Karpas-422 (cell line): ENCODE measurements at regions not wholly inside any gene's neighbourhood (a gene's known extent, or its start where the extent isn't known, plus 50 kb on each side); places are given as distances from the start of the nearest gene placed in this dataset.

Experiments used
- DNase-seq: peaks from one replicate; pipeline ENCODE4 v3.0.0-alpha.2; 2015
- H2AFZ ChIP-seq: fragments of 200-600 bp; sonication (generic); 2 replicates; pipeline ENCODE4 v1.6.1; 2014; ENCODE audit warnings: antibody characterized with exemption, low read length, mixed read lengths
- H3K27ac ChIP-seq: fragments of 200-600 bp; sonication (generic); 2 replicates; pipeline ENCODE4 v1.5.1; 2014; ENCODE audit warnings: mild to moderate bottlenecking, low read length, moderate library complexity
- H3K27me3 ChIP-seq: fragments of 200-600 bp; sonication (generic); 2 replicates; pipeline ENCODE4 v1.6.1; 2014; ENCODE audit warnings: low read length, mixed read lengths
- H3K36me3 ChIP-seq: fragments of 200-600 bp; sonication (generic); 2 replicates; pipeline ENCODE4 v1.6.1; 2014; ENCODE audit warnings: low read length, mixed read lengths; ENCODE audit not compliant: insufficient read depth
- H3K4me1 ChIP-seq: fragments of 200-600 bp; sonication (generic); 2 replicates; pipeline ENCODE4 v1.6.1; 2014; ENCODE audit warnings: mild to moderate bottlenecking, low read length, mixed read lengths
- H3K4me2 ChIP-seq: fragments of 200-600 bp; sonication (generic); 2 replicates; pipeline ENCODE4 v1.6.1; 2014; ENCODE audit warnings: low read length, low read depth, mild to moderate bottlenecking; ENCODE audit not compliant: poor library complexity, severe bottlenecking
- H3K4me3 ChIP-seq: fragments of 200-600 bp; sonication (generic); 2 replicates; pipeline ENCODE4 v1.5.1; 2014; ENCODE audit warnings: mild to moderate bottlenecking, antibody characterized with exemption, low read length, mixed read lengths
- H3K79me2 ChIP-seq: fragments of 200-600 bp; sonication (generic); 2 replicates; pipeline ENCODE4 v1.6.1; 2014; ENCODE audit warnings: mild to moderate bottlenecking, low read length, mixed read lengths
- H3K9ac ChIP-seq: fragments of 200-600 bp; sonication (generic); 2 replicates; pipeline ENCODE4 v1.6.0; 2014; ENCODE audit warnings: low read length
- H3K9me2 ChIP-seq: fragments of 200-600 bp; sonication (generic), shearing (Covaris generic); replicated peaks from 2 replicates; pipeline ENCODE4 v1.6.0; 2014; ENCODE audit warnings: mild to moderate bottlenecking, low read length, moderate library complexity; ENCODE audit not compliant: insufficient read depth
- H3K9me3 ChIP-seq: fragments of 300-700, 200-600 bp; sonication (generic); 2 replicates; pipeline ENCODE4 v1.6.1; 2014; ENCODE audit warnings: low read length, mixed read lengths
- H4K20me1 ChIP-seq: fragments of 200-600 bp; sonication (generic); 2 replicates; pipeline ENCODE4 v1.6.1; 2014; ENCODE audit warnings: mild to moderate bottlenecking, antibody characterized with exemption, low read length, low read depth; ENCODE audit not compliant: insufficient read depth

- Histone ChIP-seq H3K9me2 (no peaks in the 10 kb centered on the region), H3K79me2 (no peaks in the 10 kb centered on the region)
- DNase-seq, result no peak
Observed at GRCh38 chr13:62092949-62093348, 677.3 kb upstream of the PCDH20 start.

GRCh38 chr13:62092536-62092935, 676.9 kb upstream of the PCDH20 start:
- no peaks in the 10 kb centered on the region for H3K27me3 ChIP-seq
- H3K27ac ChIP-seq, result no peak overlapping the region
- no peaks in the 10 kb centered on the region for H4K20me1 ChIP-seq
- no peak overlapping the region for H3K4me2 ChIP-seq
- no peak overlapping the region for H3K9ac ChIP-seq
- H2AFZ ChIP-seq, result 0 out of 2 replicates have a peak overlapping the region, but pooled peaks have one; percentile 50
- H3K36me3 ChIP-seq, result no peaks in the 10 kb centered on the region
- no peaks in the 10 kb centered on the region; the same call in 1 of the 2 replicates for H3K9me3 ChIP-seq
- DNase-seq, result no peak
- no peaks in the 10 kb centered on the region for H3K4me1 ChIP-seq
- H3K9me2 ChIP-seq, result no peaks in the 10 kb centered on the region
- no peak overlapping the region for H3K4me3 ChIP-seq
- no peaks in the 10 kb centered on the region for H3K79me2 ChIP-seq

More at GRCh38 chr13:62092949-62093348, 677.3 kb upstream of the PCDH20 start:
- Histone ChIP-seq H2AFZ (0 out of 2 replicates have a peak overlapping the region, but pooled peaks have one; percentile 50), H4K20me1 (no peaks in the 10 kb centered on the region), H3K4me2 (no peak overlapping the region), H3K4me3 (no peak overlapping the region), H3K27me3 (no peaks in the 10 kb centered on the region), H3K36me3 (no peaks in the 10 kb centered on the region), H3K9ac (no peak overlapping the region), H3K4me1 (peaks cover 4% of the 10 kb centered on the region; the same call in 1 of the 2 replicates), H3K27ac (no peak overlapping the region), H3K9me3 (no peaks in the 10 kb centered on the region; the same call in 1 of the 2 replicates)

- no peaks in the 10 kb centered on the region for H3K4me1 ChIP-seq
- H2AFZ ChIP-seq, result no peak overlapping the region
Observed at GRCh38 chr13:62088165-62088564, 672.5 kb upstream of the PCDH20 start.

GRCh38 chr13:62087124-62087523, 671.5 kb upstream of the PCDH20 start:
- H3K4me2 ChIP-seq, result no peak overlapping the region
- 0 out of 2 replicates have a peak overlapping the region, but pooled peaks have one; percentile 49 for H2AFZ ChIP-seq
- no peak for DNase-seq
- no peak overlapping the region for H3K9ac ChIP-seq
- H3K27ac ChIP-seq, result no peak overlapping the region
- H3K4me3 ChIP-seq, result no peak overlapping the region
- H3K27me3 ChIP-seq, result no peaks in the 10 kb centered on the region
- H3K4me1 ChIP-seq, result no peaks in the 10 kb centered on the region
- H3K9me3 ChIP-seq, result no peaks in the 10 kb centered on the region
- H3K9me2 ChIP-seq, result no peaks in the 10 kb centered on the region
- no peaks in the 10 kb centered on the region for H3K36me3 ChIP-seq
- no peaks in the 10 kb centered on the region for H3K79me2 ChIP-seq
- no peaks in the 10 kb centered on the region for H4K20me1 ChIP-seq

More at GRCh38 chr13:62088165-62088564, 672.5 kb upstream of the PCDH20 start:
- Histone ChIP-seq H3K79me2 (no peaks in the 10 kb centered on the region), H3K9me3 (no peaks in the 10 kb centered on the region), H3K4me2 (no peak overlapping the region), H3K27me3 (no peaks in the 10 kb centered on the region), H3K9me2 (no peaks in the 10 kb centered on the region), H3K4me3 (no peak overlapping the region), H3K9ac (no peak overlapping the region), H3K27ac (no peak overlapping the region), H4K20me1 (no peaks in the 10 kb centered on the region), H3K36me3 (no peaks in the 10 kb centered on the region)
- no peak for DNase-seq

- Histone ChIP-seq H3K4me1 (no peaks in the 10 kb centered on the region), H3K9me2 (no peaks in the 10 kb centered on the region), H3K9ac (no peak overlapping the region), H3K27ac (no peak overlapping the region), H3K79me2 (no peaks in the 10 kb centered on the region), H3K9me3 (no peaks in the 10 kb centered on the region), H3K36me3 (no peaks in the 10 kb centered on the region), H3K27me3 (no peaks in the 10 kb centered on the region), H3K4me2 (no peak overlapping the region), H3K4me3 (no peak overlapping the region), H4K20me1 (no peaks in the 10 kb centered on the region), H2AFZ (no peak overlapping the region)
- DNase-seq, result no peak
Observed at GRCh38 chr13:62085337-62086229, 669.9 kb upstream of the PCDH20 start.

GRCh38 chr13:62084728-62085127, 669.1 kb upstream of the PCDH20 start:
- no peaks in the 10 kb centered on the region for H4K20me1 ChIP-seq
- no peak overlapping the region for H2AFZ ChIP-seq
- H3K27ac ChIP-seq, result no peak overlapping the region
- no peak overlapping the region for H3K9ac ChIP-seq
- DNase-seq, result no peak
- H3K4me2 ChIP-seq, result no peak overlapping the region
- H3K9me3 ChIP-seq, result no peaks in the 10 kb centered on the region
- H3K9me2 ChIP-seq, result no peaks in the 10 kb centered on the region
- no peaks in the 10 kb centered on the region for H3K4me1 ChIP-seq
- no peaks in the 10 kb centered on the region for H3K27me3 ChIP-seq
- no peaks in the 10 kb centered on the region for H3K36me3 ChIP-seq
- H3K4me3 ChIP-seq, result no peak overlapping the region
- no peaks in the 10 kb centered on the region for H3K79me2 ChIP-seq

GRCh38 chr13:62067821-62068220, 652.2 kb upstream of the PCDH20 start:
- Histone ChIP-seq H3K27ac (no peak overlapping the region), H3K9ac (no peak overlapping the region), H4K20me1 (no peaks in the 10 kb centered on the region), H3K36me3 (no peaks in the 10 kb centered on the region), H3K4me3 (no peak overlapping the region), H3K4me2 (no peak overlapping the region), H3K4me1 (no peaks in the 10 kb centered on the region), H3K27me3 (no peaks in the 10 kb centered on the region), H3K9me3 (no peaks in the 10 kb centered on the region), H3K79me2 (no peaks in the 10 kb centered on the region), H3K9me2 (no peaks in the 10 kb centered on the region), H2AFZ (peak overlapping the region; percentile 61)
- no peak for DNase-seq

GRCh38 chr13:62065016-62065415, 649.4 kb upstream of the PCDH20 start:
- no peaks in the 10 kb centered on the region for H4K20me1 ChIP-seq
- DNase-seq, result no peak
- no peaks in the 10 kb centered on the region for H3K9me3 ChIP-seq
- no peaks in the 10 kb centered on the region for H3K79me2 ChIP-seq
- no peaks in the 10 kb centered on the region for H3K9me2 ChIP-seq
- H3K4me1 ChIP-seq, result no peaks in the 10 kb centered on the region
- H2AFZ ChIP-seq, result no peak overlapping the region
- no peak overlapping the region for H3K4me2 ChIP-seq
- H3K27ac ChIP-seq, result no peak overlapping the region
- H3K9ac ChIP-seq, result no peak overlapping the region
- H3K27me3 ChIP-seq, result no peaks in the 10 kb centered on the region
- no peak overlapping the region for H3K4me3 ChIP-seq
- no peaks in the 10 kb centered on the region for H3K36me3 ChIP-seq
